HG02970 (cell line): ENCODE measurements at regions not wholly inside any gene's neighbourhood (a gene's known extent, or its start where the extent isn't known, plus 50 kb on each side); places are given as distances from the start of the nearest gene placed in this dataset.

ENCODE experiments used
- ATAC-seq: cut with Tn5 transposase; IDR thresholded peaks from one replicate; pipeline ENCODE4 v1.9.1; 2021; ENCODE audit warnings: mild to moderate bottlenecking, moderate library complexity, moderate number of reproducible peaks; ENCODE audit not compliant: unreplicated experiment, low FRiP score

DNA sequence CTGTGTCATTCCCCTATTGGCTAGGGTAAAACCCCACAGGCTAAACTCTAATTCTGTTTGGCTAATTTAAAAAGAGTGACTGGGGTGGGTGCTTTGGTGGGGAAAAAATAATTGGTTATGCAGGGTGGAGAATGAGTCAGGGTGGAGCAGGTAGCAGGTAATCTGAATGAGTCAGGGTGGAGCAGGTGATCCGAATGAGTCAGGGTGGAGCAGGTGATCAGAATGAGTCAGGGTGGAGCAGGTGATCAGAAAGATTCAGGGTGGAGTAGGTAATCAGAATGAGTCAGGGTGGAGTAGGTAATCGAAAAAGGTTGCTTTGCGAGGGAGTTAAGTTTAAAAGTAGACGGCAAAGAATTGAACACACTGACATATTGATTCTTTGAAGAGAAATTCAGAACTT is 1218.8 kb upstream of the ATXN8OS start:
- ATAC-seq = no peak

DNA sequence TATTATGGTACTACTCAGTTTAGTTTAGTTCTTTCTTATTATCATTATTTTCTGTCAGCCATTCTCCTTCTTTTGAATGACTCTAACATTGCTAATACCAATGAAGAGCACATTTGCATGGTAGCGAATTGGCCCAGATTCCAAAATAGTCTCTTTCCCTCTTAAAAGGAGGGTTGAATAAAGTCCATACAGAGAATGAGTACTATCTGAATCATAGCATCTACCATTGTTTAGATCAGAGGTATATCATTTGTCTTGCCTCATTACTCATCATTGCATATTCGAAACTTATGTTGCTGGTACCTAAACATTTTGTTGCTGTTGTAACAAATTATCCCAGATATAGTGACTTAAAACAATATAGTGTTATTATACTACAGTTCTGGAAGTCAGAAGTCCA is 1235.3 kb upstream of the ATXN8OS start:
- no peak for ATAC-seq

DNA sequence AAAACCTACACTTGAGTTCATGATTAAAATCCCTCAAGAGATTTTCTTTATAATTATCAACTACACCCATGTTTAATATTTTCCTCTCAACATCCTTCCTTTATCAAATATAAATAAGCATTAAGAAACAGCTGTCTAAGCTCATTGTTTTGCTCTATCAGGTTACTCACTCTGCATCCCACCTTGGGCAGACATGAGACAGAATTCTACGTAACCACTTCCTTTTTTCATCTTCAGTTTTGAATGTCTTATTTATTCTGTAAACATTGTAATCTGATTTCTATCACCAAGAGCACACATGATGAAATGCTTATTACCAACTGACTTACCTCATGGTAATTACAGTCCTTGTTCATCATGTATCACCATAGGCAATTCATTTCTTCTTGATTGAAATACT is 1256.6 kb upstream of the ATXN8OS start:
- ATAC-seq = no peak

DNA sequence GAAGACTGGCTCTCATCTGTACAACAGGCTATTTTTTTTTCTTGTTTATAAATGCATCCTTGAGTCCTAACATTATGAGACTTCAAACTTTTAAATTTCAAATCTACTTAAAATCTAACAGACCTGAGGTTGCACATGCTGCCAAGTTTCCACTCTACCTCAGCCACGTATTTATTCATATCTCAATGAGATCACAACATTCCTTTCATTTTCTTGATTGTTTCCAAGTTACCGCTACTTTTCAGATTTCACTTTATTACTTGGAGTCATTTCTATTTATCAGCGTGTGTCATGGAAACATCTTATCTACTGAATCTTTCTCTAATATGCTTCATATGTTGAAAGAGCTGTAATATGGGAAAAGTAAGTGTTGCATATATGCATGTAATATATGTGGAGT is 1257.5 kb upstream of the ATXN8OS start:
- no peak for ATAC-seq

DNA sequence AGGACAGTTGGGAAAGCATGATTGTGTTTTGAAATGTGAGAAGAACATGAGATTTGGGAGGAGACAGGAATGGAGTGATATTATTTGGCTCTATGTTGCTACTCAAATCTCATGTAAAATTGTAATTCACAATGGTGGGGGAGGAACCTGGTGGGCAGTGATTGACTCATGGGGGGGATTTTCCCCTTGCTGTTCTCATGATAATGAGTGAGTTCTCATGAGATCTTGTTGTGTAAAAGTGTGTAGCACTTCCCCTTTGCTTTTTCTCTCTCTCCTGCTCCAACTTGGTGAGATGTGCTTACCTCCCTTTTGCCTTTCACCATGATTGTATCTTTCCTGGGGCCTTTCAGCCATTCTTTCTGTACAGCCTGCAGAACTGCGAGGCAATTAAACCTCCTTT is 1261.0 kb upstream of the ATXN8OS start:
- ATAC-seq = no peak

DNA sequence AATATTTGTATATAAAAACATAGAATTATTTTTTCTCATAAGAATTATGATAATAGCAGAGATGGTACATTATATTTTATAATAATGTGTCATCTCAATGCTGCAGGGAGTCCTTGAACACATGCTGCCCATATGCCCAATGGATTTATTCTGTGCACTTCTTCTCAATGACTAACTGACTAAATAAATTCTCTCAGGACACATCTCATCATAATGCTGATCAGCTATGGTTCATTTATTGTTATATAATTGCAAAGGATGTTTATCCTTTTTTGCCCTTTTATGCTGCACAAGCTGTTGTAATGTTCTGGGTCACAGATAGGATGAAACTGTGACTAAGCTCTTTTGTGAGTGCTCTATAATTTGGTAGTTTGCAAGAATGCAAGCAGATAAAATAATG is 1273.3 kb upstream of the ATXN8OS start:
- ATAC-seq = no peak

DNA sequence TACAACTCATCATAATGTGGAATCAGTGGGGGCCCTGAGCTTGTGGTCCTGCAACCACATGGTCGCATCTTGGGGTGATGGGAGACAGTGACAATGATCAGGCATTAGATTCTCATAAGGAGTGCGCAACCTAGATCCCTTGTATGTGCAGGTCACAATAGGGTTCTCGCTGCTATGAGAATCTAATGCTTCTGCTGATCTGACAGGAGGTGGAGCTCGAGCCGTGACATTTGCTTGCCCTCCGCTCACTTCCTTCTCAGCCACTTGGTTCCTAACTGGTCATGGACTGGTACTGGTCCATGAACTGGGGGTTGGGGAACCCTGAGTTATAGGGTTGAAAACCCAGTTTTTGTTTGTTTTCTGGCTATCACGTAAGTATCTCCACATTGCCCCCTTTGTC is 1290.9 kb upstream of the ATXN8OS start:
- ATAC-seq = no peak

DNA sequence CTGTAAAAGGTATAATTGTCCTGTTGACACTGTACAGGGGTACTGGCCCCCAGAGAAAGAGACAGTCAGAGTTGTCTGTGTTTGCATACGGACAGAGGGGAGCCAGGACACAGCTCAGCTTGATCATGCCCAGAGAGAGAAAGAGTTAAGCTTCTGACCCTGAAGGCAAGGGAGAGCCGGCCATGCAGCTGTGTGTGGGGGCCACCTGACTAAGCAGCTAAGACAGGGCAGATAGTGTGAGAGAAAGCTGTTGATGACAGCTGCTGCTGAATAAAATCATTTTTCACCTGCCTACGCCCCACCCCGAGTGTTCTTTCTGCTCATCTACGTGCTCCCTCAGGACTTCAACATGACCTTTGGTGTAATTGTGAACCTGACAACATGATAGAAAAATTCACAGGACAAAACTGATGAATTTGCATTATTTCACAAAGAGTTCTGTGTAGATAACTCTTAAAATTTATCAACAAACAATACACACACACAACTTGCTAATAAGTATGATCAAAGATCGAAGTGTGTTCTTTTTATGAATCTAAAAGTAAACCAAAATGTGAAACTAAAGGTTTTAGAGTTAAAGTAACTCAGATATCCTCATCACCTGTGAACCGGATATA is 1294.3 kb upstream of the ATXN8OS start:
- no peak for ATAC-seq

DNA sequence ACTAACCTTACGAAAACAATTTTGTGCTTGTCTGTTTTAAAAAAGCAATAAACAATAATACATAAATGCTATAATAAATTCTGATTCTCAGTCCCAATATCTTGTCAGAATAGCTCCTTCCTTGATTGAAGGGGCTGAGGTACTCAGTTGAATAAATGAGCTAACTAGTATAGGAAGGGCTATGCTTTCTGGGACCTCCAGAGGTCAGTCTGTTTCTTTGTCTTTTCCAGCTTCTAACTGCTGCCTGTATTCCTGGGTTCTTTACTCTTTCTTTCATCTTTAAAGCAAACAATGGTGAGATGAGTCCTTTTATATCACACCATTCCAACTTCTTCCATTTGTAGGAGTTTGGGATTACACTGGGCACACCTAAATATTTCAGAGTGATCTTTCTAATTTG is 1297.0 kb upstream of the ATXN8OS start:
- ATAC-seq = no peak

DNA sequence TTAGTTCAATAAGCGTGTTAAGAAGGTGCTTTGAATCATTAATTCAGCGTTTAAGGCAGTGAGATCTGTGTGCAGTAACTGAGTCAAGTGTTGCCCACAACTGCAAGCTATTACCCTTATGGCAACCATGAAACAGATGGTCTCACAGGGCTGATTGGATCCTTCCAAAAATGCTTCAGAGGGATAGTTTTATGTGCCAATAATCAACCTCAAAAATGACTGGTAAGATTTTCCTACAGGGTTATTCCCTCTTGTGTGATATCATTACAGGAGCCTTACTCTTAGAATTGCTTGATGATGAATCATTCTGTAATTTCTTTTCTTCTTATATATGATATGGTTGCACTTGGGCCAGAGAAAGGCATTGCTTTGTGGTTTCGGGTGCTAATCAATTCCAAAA is 1299.2 kb upstream of the ATXN8OS start:
- no peak for ATAC-seq

DNA sequence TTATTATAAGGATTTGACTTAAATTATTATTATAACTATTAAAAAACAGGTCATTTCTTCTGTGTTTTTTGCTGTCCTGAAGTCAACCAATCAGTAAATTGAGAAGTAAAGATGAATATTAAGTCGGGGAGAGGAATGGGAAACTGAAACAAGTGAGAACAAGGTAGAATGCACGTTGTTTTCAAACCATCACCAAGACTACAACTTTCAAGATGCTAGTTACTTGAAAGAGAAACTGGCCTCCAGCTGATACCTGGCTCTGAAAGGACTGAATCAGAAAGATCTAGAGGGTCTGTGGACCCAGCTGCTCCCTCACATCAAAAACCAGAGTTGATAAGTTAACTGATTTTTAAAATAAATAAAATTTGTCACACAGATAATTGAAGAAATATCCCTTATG is 1301.5 kb upstream of the ATXN8OS start:
- peak; percentile 63 for ATAC-seq

DNA sequence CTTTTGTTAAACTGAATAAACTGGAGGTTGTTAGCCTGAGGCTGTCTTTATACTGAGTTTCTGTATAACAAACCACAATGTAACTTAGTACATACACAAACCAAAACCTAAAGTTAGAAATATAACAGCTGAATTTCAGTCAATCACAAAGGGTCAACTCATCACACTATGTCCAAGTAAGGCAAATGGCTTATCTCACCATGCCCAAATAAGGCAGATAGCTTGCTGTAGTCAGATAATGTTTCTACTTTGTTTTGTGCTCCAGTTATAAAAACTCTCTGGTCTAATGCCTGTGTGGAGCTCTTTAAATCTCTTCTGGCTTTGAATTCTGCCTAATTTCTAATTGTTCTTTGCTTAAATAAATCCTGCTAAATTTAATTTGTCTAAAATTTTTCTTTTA is 1323.4 kb upstream of the ATXN8OS start:
- ATAC-seq = no peak

DNA sequence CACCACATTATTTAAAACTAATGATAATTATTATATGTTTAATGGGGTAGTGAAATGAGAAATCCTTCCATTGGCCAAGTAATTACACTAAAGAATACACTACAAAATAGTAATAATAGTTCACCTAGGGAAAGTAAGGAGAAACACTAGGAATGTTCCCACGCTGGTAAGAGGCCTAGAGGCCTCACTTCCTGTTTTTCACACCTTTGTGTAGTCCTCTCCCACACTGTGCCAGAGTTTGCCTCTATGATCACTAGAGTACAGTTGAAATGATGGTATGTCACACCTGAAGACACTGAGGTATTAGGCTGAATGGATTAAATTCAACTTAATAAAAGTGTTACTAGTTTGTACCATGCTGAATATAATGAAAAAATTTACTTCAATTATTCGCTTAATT is 1348.0 kb upstream of the ATXN8OS start:
- no peak for ATAC-seq

DNA sequence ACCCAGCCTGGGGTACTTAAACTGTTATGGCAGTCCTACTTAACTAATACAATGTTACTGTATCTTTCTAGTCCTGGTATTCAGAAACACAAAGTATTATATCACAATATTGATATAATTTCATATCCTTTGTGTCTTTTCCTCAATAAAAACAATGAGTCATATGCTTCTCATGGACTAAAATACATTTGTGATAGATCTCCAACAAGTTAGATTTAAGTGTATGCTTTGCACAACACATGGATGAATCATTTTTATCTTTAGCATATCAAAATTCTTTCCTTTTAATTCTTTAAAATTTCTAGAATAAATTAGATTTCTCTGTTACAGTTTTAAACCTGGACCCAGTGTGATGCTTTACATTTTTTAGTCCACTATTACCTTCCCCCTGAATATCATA is 1357.8 kb upstream of the ATXN8OS start:
- no peak for ATAC-seq

DNA sequence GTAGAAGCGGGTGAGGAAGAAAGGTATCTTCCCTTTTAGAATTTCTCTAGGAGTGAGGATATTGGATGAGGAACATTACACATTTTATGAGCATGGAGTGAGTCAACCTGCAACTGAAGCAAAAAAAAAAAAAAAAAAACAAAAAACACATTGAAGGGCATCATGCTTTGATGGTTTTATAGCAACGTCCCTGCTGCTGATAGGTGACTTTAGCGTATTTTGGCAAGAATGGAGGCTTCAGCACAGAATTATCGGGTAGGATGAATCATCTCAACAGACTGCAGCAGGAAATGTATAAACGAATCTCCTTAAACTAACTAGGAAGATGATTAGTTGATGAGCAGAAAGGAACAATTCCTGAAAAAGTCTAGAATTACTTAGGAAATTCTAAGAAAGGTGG is 1359.6 kb upstream of the ATXN8OS start:
- ATAC-seq = no peak

DNA sequence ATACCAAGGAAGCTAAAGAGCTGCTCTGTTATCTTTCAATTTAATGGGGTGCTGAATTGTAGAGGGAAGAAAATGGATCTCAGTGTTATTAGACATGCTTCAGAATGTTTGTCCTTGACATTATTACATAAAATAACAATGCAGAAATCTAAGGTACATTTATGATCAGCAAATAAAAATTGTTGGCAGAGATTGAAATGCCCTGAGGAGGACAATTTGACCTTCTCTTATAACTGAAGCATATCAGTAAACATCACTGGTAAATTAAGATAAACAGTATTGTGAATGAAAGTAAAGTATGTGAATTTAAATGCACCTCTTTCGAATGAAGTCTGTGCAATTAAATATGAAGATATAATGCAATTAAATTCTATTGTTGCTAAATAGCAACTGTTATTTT is 1362.1 kb upstream of the ATXN8OS start:
- no peak for ATAC-seq

DNA sequence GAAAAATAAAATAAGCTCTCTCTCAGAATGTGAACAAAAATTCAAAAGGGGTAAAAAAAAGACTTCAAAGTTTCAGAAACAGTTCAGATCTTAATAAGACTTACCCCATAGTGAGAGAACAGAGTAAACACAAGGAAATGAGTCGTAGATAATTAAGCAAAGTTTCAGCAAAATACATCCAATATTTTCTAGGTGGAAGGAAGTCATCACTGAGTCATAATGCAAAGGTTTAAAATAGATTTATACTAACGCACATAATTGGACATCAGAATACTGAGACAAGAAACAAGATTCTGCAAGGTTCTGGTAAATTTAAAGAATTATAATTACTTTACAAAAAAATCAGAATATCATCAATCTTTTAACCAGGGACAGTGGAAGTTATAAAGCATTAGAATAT is 1370.7 kb upstream of the ATXN8OS start:
- no peak for ATAC-seq

DNA sequence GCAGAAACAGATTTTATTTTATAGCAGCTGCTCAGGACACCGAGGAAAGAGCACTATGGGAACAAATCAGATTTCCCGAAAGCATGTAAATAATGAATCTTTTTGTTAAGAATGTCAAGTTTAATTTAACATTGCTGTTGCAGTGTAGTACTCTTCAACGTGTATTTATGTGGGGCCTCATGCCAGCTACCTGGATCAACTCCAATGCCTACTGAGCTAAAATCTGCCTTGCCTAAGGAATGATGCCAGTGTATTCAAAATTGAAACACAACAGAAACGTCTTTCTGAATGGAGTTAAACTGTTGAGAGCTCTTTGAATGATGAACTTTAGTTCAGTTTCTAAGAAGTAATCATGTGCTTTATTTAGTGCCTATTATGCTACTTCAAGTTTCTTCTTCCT is 1379.8 kb upstream of the ATXN8OS start:
- ATAC-seq = no peak

DNA sequence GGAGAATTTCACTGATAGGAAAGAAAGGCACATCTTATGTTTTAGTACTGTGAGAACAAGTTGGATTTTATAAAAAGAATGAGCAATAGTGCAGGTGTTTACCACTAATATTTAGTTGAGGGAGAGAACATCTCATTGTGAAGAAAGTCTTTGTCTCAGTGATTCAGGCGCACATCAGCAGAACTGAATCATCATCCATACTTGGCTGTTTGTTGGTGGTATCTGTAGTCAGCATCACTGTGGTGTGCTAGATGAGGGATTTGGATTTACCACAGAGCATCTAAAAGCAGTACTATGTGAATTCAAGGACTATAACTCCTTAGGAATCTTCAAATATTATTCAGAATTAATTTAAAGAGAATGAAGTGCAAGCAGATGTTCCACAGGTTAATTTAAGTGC is 1380.5 kb upstream of the ATXN8OS start:
- ATAC-seq = no peak

DNA sequence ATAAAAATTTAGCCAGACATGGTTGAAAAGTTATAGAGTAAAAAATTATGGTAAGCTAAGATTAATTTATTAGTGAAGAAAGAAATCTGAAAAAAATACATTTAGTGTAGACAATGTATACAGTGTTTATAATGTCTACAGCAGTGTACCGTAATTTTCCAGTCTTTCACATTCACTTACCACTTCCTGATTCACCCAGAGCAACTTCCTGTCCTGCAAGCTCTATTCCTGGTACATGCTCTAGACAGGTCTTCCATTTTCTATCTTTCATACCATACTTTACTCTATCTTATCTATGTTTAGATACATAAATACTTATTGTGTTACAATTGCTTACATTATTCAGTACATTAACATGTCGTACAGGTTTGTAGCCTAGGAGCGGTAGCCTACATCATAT is 1387.8 kb upstream of the ATXN8OS start:
- no peak for ATAC-seq

DNA sequence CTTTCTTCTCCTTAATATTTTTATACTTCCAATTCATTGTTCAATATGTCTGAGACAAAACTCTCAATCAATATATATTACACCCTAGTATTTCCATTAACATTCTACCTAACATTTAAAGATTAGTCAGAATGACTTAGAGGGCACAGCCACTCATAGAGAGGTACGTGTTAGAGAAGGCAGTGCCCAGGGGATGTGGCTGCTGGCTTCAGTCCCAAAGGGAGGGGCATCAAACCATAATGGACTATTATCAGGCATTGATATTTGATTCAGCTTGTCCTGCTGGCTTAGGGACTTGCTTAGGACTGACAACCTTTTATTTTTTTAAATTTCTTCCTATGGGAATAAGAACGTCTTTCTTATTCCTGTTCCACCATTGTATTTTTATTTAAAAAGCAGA is 1392.0 kb upstream of the ATXN8OS start:
- no peak for ATAC-seq

DNA sequence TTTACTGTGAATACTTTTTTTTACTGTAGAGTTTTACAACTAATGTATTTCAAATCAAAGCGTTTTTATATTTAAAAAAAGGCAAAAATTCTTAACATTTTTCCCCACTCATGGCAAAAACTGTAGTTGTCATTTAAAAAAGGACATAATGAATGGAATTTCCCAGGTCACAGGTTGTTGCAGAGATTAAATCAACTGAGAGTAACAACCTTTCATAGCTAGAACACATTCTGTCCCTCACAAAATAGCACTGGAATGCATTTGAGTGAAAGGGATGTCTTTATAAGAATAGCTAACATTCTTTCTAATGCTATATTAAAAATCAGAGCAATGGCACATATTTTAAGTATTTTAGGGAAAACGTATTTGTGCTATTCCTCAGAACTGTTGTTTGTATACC is 1393.3 kb upstream of the ATXN8OS start:
- no peak for ATAC-seq

DNA sequence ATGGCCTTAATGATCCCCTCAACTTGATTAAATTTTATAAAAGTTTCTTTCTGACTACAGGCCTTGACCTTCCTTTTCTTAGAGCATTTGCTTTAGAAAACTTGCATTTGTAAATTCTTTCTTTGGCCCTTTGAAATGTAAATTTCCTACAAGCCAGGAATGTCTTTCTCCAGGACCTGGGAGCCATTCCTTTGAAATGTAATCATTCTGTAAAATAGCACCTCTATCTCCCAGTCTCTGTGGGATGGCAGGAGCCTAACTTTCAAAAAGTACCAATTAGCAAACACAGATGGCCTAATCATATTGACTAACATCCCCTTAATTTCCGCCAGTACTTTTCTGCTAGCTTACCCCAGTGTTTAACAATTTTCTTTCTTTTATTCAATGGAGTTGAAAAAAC is 1394.2 kb upstream of the ATXN8OS start:
- no peak for ATAC-seq
